ENCODE measurements at regions not wholly inside any gene's neighbourhood (a gene's known extent, or its start where the extent isn't known, plus 50 kb on each side); places are given as distances from the start of the nearest gene placed in this dataset.

GRCh38 chr13:80465321-80465720 is 124.4 kb upstream of the SPRY2 start:
- Histone ChIP-seq H3K36me3 (ENCODE audit: control insufficient read depth in 2 of 2, insufficient read depth in 1 of 2, low read length in 2 of 2) (no peaks in the 10 kb centered on the region), H3K9me3 (ENCODE audit: control insufficient read depth, insufficient read depth, low read depth, low read length) (no peaks in the 10 kb centered on the region), H3K4me1 (ENCODE audit: control insufficient read depth, insufficient read depth, low read length) (no peaks in the 10 kb centered on the region), H3K4me3 (ENCODE audit: low read depth, low read length) (no peak overlapping the region), H3K27ac (ENCODE audit: extremely low read depth, low read depth, low read length) (no peak overlapping the region)
- CTCF ChIA-PET = no interaction called here
- POLR2A ChIA-PET = no interaction called here
- TF ChIP-seq PBX3 (CRISPR knock-in tag; IDR thresholded peaks at IDR 0.05) = no peak
- TF ChIP-seq ZFP37 (tag by site-specific recombination; IDR thresholded peaks at IDR 0.05) = no peak
- no peak for TF ChIP-seq ATF2 (tag by site-specific recombination; IDR thresholded peaks at IDR 0.05; ENCODE audit: low read depth)
- TF ChIP-seq ZNF544 (tag by site-specific recombination; IDR thresholded peaks at IDR 0.05) = no peak
- TF ChIP-seq ZNF155 (tag by site-specific recombination; IDR thresholded peaks at IDR 0.05) = no peak
- TF ChIP-seq ZNF423 (tag by site-specific recombination; IDR thresholded peaks at IDR 0.05) = no peak
- no peak for TF ChIP-seq ZNF184 (tag by site-specific recombination; IDR thresholded peaks at IDR 0.05)
- no peak for TF ChIP-seq TRIM28 (IDR thresholded peaks at IDR 0.05; ENCODE audit: borderline replicate concordance, low read length)
- TF ChIP-seq GLIS2 (tag by site-specific recombination; IDR thresholded peaks at IDR 0.05) = no peak
- no peak for TF ChIP-seq ZNF701 (tag by site-specific recombination; IDR thresholded peaks at IDR 0.05)
- TF ChIP-seq ZNF114 (tag by site-specific recombination; IDR thresholded peaks at IDR 0.05) = no peak
- TF ChIP-seq AEBP2 (tag by site-specific recombination; IDR thresholded peaks at IDR 0.05; ENCODE audit: borderline replicate concordance) = no peak
- TF ChIP-seq MZF1 (tag by site-specific recombination; IDR thresholded peaks at IDR 0.05; ENCODE audit: borderline replicate concordance) = no peak
- TF ChIP-seq GLIS1 (tag by site-specific recombination; IDR thresholded peaks at IDR 0.05) = no peak
- TF ChIP-seq KLF1 (tag by site-specific recombination; IDR thresholded peaks at IDR 0.05) = no peak
- TF ChIP-seq HOXD13 (CRISPR knock-in tag; IDR thresholded peaks at IDR 0.05; ENCODE audit: borderline replicate concordance) = no peak
- no peak for TF ChIP-seq ZNF624 (tag by site-specific recombination; IDR thresholded peaks at IDR 0.05)
- TF ChIP-seq ZNF560 (tag by site-specific recombination; IDR thresholded peaks at IDR 0.05; ENCODE audit: borderline replicate concordance) = no peak
- no peak for TF ChIP-seq KLF16 (tag by site-specific recombination; IDR thresholded peaks at IDR 0.05)
- TF ChIP-seq SP3 (tag by site-specific recombination; IDR thresholded peaks at IDR 0.05) = no peak

- H3K4me1 ChIP-seq (ENCODE audit: control insufficient read depth, insufficient read depth, low read length) = no peaks in the 10 kb centered on the region
- POLR2A ChIA-PET = no interaction called here
- CTCF ChIA-PET = interaction anchor here (0.5 kb wide), 1 partner anchor 272 kb away, joined by 3 read pairs; no protein-coding TSS in a partner anchor
- H3K36me3 ChIP-seq (ENCODE audit: control insufficient read depth in 2 of 2, insufficient read depth in 1 of 2, low read length in 2 of 2) = no peaks in the 10 kb centered on the region
- H3K9me3 ChIP-seq (ENCODE audit: control insufficient read depth, insufficient read depth, low read depth, low read length) = no peaks in the 10 kb centered on the region
- H3K27ac ChIP-seq (ENCODE audit: extremely low read depth, low read depth, low read length) = no peak overlapping the region
- no peak overlapping the region for H3K4me3 ChIP-seq (ENCODE audit: low read depth, low read length)
- TF ChIP-seq BCL11B (tag by site-specific recombination; IDR thresholded peaks at IDR 0.05; ENCODE audit: low read depth) (no peak), ZNF658 (tag by site-specific recombination; IDR thresholded peaks at IDR 0.05) (no peak), ZNF473 (tag by site-specific recombination; IDR thresholded peaks at IDR 0.05) (no peak), IKZF3 (tag by site-specific recombination; IDR thresholded peaks at IDR 0.05) (no peak), ZNF248 (tag by site-specific recombination; IDR thresholded peaks at IDR 0.05) (no peak), ZSCAN5A (tag by site-specific recombination; IDR thresholded peaks at IDR 0.05) (no peak), ZBTB7A (tag by site-specific recombination; IDR thresholded peaks at IDR 0.05; ENCODE audit: low read depth) (no peak), ZNF544 (tag by site-specific recombination; IDR thresholded peaks at IDR 0.05) (no peak), ZBTB44 (tag by site-specific recombination; IDR thresholded peaks at IDR 0.05) (no peak), ZNF18 (tag by site-specific recombination; IDR thresholded peaks at IDR 0.05) (no peak)
These were observed 122.9 kb upstream of the SPRY2 start for GRCh38 chr13:80463673-80464352.
